Kidney glomerular epithelial cell (primary cell): ENCODE measurements at regions not wholly inside any gene's neighbourhood (a gene's known extent, or its start where the extent isn't known, plus 50 kb on each side); places are given as distances from the start of the nearest gene placed in this dataset.

ENCODE experiments used
- DNase-seq: peaks from one replicate; lab custom pipeline; 2025; lab: John Stamatoyannopoulos, UW

GRCh38 chr13:33626407-33626806 is 191.5 kb upstream of the RFC3 start:
- no peak for DNase-seq

GRCh38 chr13:33628662-33629061 is 189.3 kb upstream of the RFC3 start:
- DNase-seq, result no peak

DNA sequence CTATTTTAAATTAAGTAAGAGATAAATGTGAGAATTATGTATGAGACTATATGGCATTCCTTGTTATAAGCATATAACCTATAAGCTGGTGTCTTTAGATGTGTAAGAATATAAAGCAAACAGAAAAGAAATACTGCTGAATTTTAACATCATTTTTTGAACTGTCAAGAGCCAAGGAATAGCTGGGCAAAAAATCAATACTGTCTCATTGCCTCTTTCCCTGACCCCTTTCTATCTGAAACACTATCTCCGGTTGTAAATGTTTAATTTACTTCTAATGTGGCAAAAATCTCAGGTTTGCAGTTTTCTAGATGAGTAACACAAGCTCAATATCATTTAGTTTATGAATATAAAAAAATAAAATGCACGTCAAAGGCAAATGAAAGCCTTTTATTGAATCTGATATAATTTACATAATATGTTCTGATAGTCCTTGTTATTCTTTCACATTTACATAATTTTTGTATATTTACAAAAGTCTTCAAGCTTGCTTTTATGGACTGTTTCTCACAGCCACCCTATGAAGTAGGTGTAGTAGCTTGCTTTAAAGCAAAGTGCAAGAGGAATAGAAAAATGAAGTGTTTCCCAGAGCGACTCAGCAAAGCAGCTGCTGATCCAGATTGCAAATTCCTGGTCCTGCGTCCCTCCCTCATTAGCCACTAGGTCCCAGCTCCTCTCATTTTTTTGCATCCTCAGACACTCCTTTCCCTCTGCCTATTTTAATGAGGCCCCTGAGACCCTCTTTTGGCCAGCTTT is 188.2 kb upstream of the RFC3 start:
- DNase-seq, result no peak

DNA sequence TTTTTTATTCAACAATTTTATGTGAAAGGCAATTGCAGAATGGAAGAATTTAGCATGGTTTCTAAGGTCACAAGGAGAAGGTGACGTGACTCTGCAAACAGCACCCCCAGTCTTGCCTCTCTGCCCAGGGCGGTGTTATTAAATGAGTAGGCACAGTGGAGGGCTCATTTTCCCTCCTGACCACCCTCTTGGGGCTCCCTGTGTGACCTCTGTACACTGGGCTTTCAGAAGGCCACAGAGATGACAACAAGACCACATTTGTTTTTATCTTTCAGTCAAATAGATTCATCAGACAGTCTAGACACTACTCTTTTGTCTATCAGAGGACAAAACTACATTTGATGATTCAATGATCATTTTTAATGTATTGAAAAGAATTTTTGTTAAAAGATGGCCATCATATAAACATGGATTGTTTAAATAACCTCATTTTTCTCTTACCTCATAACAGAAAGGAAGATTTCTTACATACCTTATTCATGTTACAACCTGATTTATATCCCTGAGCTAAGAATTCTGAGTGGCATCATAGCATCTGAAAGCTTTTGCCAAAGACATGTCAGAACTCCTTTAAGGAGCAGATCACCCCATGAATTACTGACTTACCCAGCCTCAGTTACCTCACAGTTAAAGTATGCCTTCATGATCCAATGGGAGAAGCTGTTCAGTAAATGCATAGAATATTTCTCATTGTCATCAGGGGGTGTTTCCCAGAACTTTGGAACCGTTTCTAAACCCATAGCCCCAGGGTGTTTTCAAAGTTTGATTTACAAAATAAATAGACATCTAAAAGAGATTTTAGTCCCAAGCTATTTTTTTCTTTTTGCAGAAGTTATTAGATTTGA is 184.0 kb upstream of the RFC3 start:
- no peak for DNase-seq

GRCh38 chr13:33634546-33634982 is 183.4 kb upstream of the RFC3 start:
- peak; percentile 54 for DNase-seq

DNA sequence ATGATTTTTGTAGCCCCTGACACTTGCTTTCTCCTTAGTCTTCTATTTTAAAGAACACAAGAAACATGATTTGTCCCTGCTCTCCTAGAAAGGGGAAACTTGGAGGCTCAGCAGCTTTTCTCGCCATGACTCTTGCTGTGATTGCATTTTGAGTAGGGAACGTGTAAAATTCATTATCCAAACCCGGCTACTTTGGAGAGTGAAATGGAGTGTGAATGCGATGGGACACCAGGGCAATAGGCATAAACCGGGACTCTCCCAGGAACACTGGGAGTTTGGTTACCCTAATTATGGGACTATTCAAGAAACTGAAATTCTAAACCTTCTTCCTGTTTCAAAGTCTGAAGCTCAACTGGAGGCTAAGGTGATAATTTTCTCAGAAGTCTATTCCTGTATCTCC is 181.7 kb upstream of the RFC3 start:
- DNase-seq, result no peak

DNA sequence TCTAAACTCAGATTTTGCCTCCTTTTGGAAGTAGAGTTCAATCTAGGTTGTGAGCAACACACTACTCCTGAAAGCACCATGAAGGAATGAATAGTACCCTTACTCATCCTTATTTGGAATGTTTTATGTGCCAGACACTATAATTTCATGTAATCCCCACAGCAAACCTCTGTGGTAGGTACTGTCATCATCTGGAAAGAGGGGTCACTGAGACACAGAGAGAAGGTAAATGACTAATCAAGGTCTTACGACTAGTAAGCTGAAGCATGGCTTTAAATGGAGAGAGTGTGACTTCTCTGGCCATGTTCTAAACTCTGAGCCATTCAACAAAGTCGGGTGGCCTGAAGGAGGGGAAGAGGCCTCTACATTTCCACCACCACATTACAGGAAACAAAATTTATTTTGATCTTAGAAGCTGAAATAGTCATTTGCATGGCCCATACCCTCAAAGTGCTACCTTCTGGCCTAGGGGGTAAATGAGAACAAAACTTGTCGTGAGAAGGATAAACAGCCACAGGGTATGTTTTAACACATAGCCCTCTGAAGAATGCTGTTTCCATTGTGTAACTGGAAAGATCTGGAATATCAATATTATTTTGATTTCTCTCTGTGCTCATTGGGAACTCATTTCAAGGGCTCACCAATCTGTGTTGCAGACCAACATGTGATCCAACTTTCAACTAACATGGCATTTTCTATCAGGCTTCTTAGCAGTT is 180.8 kb upstream of the RFC3 start:
- no peak for DNase-seq

DNA sequence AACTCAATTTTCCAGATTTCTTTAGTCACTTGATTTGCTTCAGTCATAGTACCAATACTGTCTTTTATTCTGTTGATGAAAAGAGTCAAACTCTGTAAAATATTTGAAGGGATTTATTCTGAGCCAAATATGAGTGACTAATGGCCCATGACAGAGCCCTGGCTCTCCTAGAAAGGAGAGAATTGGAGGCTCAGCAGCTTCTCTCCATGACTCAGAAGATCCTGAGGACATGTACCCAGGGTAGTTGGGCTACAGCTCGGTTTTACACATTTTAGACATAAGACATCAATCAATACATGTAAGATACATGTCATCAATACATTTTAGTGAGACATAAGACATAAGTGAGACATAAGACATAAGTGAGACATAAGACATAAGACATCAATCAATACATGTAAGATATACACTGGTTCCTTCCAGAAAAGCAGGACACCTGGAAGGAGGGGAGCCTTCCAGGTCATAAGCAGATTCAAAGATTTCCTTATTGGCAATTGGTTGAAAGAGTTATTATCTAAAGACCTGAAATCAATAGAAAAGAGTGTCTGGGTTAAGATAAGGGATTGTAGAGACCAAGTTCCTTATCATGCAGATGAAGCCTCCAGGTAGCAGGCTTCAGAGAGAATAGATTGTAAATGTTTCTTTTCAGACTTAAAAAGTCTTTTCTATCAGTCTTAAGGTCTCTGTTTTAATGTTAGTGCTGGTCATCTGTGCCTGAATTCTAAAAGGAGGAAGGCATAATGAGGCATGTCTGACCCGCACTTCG is 179.8 kb upstream of the RFC3 start:
- DNase-seq, result peak; percentile 23

- DNase-seq, result no peak
Measured at GRCh38 chr13:33639158-33639557, 178.8 kb upstream of the RFC3 start.

DNA sequence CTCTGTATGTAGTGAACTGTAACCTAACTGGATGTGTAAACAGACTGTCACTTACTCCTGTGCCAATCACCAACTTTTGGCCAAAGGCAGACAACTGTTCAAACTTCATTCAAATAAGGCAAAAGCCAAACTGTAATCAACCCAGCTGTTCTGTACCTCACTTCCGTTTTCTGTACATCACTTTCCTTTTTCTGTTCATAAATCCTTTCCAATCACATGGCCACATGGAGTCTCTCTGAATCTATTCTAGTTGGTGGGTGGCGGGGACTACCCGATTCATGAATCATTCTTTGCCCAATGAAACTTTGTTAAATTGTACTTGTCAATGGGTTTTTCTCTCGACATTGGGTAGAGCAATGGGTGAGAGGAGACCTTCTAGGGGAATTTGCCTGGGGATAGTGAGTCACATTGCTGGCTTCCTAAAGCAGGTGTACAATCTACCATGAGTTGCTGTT is 178.3 kb upstream of the RFC3 start:
- DNase-seq, result no peak

- DNase-seq, result no peak
Measured at GRCh38 chr13:33640832-33641231, 177.1 kb upstream of the RFC3 start.

GRCh38 chr13:33642374-33643065 is 175.4 kb upstream of the RFC3 start:
- DNase-seq, result peak; percentile 45

- no peak for DNase-seq
Measured at GRCh38 chr13:33644581-33645543, 173.1 kb upstream of the RFC3 start.

DNA sequence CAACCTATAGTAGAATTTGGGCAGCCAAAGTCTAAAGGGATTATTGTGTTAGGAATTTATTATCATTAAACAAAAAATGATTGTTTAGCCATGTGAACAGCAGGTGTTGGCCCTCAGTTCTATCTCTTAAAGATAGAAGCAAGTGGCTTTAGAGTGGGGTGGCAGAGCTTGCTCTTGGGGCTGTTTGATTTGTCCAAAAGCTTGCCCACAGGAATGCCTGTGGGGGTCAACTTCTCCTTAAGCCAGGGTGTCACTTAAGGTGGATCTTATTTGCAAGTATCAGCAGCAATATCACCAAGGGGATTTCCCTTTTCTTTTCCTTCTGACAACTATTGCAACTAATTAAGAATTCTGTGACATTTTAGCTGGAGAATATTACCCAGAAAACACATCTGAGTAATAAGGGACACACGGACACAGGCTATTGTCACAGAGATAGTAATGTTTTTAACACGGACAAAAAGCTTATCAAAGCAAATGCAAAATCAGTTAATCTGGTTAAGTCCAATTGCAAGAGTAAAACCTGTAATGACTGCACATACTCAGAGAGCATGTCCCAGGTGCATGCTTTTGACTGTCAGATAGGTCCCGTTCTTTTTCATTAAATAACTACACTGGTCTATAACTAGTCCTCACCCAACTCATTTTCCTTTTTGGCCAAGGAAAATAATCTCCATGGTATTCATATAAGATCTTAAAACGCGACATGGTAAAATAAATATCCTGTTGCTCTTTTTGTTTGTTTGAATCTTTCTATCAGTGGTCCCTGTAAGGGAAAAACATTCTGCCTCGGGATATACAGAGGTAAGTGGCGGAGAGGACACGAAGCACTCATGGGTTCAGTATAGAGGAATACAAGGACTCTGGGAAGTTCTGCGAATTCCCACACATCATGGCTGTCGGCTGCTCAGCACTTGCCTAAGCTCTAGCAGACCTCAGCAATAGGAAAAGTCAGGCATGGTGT is 172.1 kb upstream of the RFC3 start:
- DNase-seq, result no peak

- DNase-seq, result no peak
Measured at GRCh38 chr13:33649212-33649878, 168.6 kb upstream of the RFC3 start.

DNA sequence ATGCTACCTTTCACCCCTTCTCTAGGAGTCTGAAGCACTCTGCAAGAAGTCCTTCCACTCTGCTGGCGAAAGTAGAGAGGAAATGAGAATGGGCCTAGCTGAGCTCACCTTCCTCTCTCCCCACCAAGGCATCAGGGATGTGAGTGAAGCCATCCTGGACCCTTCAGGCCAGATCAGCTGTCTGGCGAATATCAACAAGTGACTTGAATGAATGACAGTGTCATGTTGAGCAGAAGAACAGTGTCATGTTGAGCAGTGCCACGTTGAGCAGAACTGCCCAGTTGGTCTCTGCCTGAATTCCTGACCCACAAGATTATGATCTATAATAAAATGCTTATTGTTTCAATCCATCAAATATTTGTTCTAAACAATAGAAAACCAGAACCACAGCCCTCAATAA is 166.2 kb upstream of the RFC3 start:
- DNase-seq, result no peak

DNA sequence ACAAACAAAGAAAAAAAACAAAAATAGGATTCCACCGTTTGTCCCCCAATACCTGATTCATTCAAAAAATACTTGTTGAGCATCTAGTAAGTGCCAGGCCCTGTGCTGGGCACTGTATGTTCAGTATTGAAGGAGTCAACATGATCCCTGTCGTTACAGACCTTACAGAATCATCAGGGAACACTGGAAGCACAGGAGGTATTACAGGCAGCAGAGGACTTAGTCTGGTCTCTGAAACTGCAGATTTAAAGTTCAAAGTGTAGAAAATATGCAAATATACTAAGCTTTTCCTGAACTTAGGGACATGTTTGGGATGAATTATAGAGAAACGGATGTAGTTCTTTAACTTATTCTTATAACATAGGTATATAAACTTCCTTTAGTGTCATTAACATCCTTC is 160.7 kb upstream of the RFC3 start:
- no peak for DNase-seq

- no peak for DNase-seq
Measured at GRCh38 chr13:33659466-33659865, 158.5 kb upstream of the RFC3 start.
